ACHN (cell line): ENCODE measurements at regions not wholly inside any gene's neighbourhood (a gene's known extent, or its start where the extent isn't known, plus 50 kb on each side); places are given as distances from the start of the nearest gene placed in this dataset.
"Not testable (repeated sequence)": the region's sequence is repeated elsewhere in the genome, so short reads cannot be mapped to it uniquely, and the experiment has no call there.

ENCODE experiments used
- DNase-seq: peaks from one replicate; pipeline ENCODE4 v3.0.0-alpha.2; 2015
- in situ Hi-C: cut with HindIII; loops from 2 replicates; pipeline ENCODE4 v1.10.0; 2017; ENCODE audit warnings: low sequenced_read_pairs, low pct_ligation_motif_present, low pct_unique_long_range_greater_than_20kb

GRCh38 chr5:148880197-148880596 lies 53.8 kb downstream of the ADRB2 start:
- DNase-seq = no peak
- in situ Hi-C loops = no loop called here

DNA sequence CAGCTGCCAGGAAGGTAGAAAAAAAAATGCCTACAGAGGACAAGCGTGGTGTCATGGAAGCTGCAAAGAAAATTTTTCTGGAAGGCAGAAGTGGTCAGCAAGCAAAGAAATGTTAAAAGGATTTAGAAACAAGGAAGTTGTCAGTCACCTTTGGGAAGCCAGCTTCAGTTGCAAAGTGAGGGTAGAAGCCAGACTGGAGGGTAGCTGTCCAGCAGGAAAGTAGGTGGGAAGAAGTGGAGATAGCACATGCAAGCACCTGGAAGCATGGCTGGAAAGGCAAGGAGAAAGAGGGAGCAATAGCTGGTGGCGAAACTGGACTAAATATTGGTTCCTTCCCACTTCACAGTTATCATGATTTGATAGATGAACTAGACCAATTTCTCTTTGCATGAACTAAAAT lies 54.3 kb downstream of the ADRB2 start:
- no peak for DNase-seq
- in situ Hi-C loops = no loop called here

DNA sequence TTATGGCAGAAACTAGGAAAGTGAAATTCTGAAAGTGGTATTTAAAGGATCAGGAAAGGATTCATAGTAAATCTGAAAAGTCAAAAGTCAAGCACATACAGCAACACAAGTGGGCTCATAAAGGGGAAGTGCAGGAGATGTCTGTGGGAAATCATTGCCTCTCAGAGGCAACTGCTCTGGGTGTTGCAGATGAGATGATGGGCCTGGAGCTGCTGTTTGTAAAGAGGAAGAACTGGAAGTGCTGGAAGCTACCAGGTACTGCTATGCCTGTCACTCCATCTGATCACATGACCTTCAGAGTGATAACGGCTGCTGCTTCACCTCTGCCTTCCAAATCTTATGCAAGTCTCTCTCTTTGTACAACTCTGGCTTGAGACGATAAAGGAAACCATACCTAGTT lies 55.9 kb downstream of the ADRB2 start:
- in situ Hi-C loops = no loop called here
- DNase-seq = no peak

DNA sequence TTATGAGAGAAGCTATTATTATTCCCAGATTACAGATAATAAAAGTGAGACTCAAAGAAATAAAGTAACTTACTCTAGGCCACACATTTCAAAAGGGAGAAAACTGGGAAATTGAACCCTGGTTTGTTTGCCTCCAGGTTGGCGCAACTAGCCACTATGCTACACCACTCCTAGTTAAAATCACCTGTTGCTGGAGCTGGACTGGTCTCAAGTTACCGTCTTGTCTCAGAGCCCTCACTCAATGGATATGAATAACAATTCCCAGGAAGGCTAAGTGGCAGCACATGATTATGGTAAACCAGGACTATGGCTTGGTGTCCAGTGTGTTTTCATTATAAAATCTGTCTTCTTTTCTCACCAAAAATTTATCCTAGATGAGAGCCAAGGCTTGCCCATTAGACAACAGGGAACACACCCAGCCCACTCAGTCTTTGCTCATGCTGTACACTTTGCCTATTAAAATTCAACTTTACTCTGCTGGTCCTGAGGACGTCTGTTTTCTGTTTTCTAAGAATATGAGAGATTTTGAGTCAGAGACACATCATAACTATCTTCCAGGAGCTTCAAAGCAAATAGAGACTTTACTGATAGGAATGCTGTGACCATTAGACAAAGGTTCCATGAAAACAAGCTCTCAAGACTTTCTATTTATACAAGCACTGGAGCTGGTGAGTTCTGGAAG lies 58.1 kb downstream of the ADRB2 start:
- in situ Hi-C loops = no loop called here
- no peak for DNase-seq

- no peak for DNase-seq
- in situ Hi-C loops = no loop called here
Measured at GRCh38 chr5:148887123-148887881, 60.9 kb downstream of the ADRB2 start.

DNA sequence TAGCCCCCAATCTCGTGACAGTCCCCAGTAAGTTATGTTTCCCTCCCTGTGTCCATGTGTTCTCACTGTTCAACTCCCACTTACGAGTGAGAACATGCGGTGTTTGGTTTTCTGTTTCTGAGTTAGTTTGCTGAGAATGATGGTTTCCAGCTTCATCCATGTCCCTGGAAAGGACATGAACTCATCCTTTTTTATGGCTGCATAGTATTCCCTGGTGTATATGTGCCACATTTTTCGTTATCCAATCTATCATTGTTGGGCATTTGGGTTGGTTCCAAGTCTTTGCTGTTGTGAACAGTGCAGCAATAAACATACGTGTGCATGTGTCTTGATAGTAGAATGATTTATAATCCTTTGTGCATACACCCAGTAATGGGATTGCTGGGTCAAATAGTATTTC lies 63.5 kb downstream of the ADRB2 start:
- DNase-seq, in situ Hi-C loops: not testable (repeated sequence)

GRCh38 chr5:148895441-148895840 lies 69.0 kb downstream of the ADRB2 start:
- not testable (repeated sequence) for DNase-seq

GRCh38 chr5:148897842-148898241 lies 71.4 kb downstream of the ADRB2 start:
- in situ Hi-C loops = no loop called here
- DNase-seq = no peak

More at GRCh38 chr5:148895441-148895840, 69.0 kb downstream of the ADRB2 start:
- in situ Hi-C loops = not testable (repeated sequence)

GRCh38 chr5:148898413-148899075 lies 72.1 kb downstream of the ADRB2 start:
- no peak for DNase-seq
- in situ Hi-C loops = no loop called here

DNA sequence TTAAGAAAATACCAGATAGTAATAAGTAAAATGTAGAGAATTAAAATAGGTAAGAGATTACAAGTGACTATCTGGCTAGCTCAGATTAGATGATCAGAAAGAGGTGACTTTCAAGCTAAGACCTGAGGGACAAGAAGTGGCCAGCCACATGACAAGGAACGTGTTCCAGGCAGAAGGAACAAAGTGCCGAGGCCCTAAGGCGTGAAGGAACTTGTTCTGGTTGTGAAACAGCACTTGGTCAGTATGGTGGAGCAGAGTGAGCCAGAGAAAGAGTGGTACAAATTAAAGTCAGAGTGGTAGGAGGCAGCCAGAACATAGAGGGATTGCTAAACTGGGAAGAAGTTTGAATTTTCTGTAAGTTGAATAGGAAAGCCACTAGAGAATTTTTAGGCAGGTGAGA lies 73.6 kb downstream of the ADRB2 start:
- DNase-seq = no peak
- in situ Hi-C loops = no loop called here

DNA sequence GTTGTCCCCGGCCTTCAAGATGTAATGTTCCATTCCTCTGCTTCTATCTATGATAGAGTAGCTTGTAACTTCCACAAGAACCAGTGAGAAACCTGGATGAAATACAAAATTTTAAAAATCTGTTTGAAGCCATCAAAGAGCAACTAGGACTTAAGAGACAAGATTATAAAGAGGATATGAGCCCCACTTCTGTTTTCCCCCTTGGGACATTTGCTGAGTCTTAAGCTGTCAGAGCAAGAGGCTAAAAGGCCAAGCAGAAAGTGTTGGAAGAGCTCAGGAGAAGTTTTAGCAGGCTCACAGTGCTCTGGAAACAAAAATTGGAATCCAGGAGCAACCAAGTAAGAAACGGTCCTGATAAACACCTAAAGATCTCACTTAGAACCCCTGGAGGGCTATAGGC lies 76.1 kb downstream of the ADRB2 start:
- in situ Hi-C loops = no loop called here
- no peak for DNase-seq

- in situ Hi-C loops = no loop called here
- no peak for DNase-seq
Measured at GRCh38 chr5:148903587-148903986, 77.2 kb downstream of the ADRB2 start.

- in situ Hi-C loops = no loop called here
- no peak for DNase-seq
Measured at GRCh38 chr5:148904440-148904839, 78.0 kb downstream of the ADRB2 start.

DNA sequence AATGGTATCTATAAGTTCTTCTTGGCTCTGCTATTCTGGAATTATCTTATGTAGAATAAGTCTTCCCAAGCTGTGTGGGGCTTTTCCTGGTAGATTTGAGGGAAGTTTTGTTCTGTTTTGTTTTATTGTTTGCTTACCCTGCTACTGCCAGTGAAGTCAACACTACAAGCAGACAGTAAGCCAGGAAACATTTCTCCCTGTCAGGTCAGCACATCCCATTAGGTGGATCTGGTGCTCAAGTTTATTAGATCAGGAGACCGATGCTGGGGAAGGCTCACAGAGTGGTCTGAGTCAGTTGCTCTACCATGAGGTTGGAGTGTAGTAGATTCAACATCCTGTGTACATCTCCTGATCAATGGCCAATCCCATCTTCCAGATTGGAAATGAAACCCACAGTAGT lies 79.1 kb downstream of the ADRB2 start:
- in situ Hi-C loops = no loop called here
- DNase-seq = no peak

- in situ Hi-C loops = no loop called here
Measured at GRCh38 chr5:148906968-148907367, 80.6 kb downstream of the ADRB2 start.

GRCh38 chr5:148909040-148909439 lies 82.6 kb downstream of the ADRB2 start:
- no peak for DNase-seq
- in situ Hi-C loops = no loop called here

More at GRCh38 chr5:148906968-148907367, 80.6 kb downstream of the ADRB2 start:
- DNase-seq = no peak

- in situ Hi-C loops = no loop called here
- no peak for DNase-seq
Measured at GRCh38 chr5:148909766-148910165, 83.4 kb downstream of the ADRB2 start.

GRCh38 chr5:148910216-148910615 lies 83.8 kb downstream of the ADRB2 start:
- no peak for DNase-seq
- in situ Hi-C loops = no loop called here

- in situ Hi-C loops = no loop called here
Measured at GRCh38 chr5:148910686-148911361, 84.4 kb downstream of the ADRB2 start.

More at GRCh38 chr5:148910686-148911361, 84.4 kb downstream of the ADRB2 start:
- DNase-seq = peak; percentile 79
